ENCODE measurements at regions not wholly inside any gene's neighbourhood (a gene's known extent, or its start where the extent isn't known, plus 50 kb on each side); places are given as distances from the start of the nearest gene placed in this dataset.

GRCh38 chr2:18445433-18446320, 114.8 kb downstream of the RDH14 start:
- Histone ChIP-seq H3K9me3 (ENCODE audit: control insufficient read depth in 1 of 2, low read length in 2 of 2) (no peaks in the 10 kb centered on the region), H3K27me3 (ENCODE audit: insufficient read depth, low read length) (no peaks in the 10 kb centered on the region), H3K27ac (ENCODE audit: low read depth, low read length) (no peak overlapping the region), H3K4me3 (ENCODE audit: low read length in 2 of 2) (no peak overlapping the region), H3K36me3 (ENCODE audit: insufficient read depth, low read length) (no peaks in the 10 kb centered on the region), H3K4me1 (ENCODE audit: insufficient read depth, low read length) (no peaks in the 10 kb centered on the region)
- ChIA-PET POLR2A (ENCODE audit: partially characterized antibody) (no interaction called here), CTCF (ENCODE audit: partially characterized antibody) (no interaction called here)
- intact Hi-C loops (cut with micrococcal nuclease): no loop called here
- no peak overlapping the region for H3K4me3 Mint-ChIP-seq
- H3K4me1 Mint-ChIP-seq: no peaks in the 10 kb centered on the region
- H3K9me3 Mint-ChIP-seq: no peaks in the 10 kb centered on the region
- H3K27me3 Mint-ChIP-seq: peaks cover 10 to 16% of the 10 kb centered on the region in 2 donors
- no peak overlapping the region for H3K27ac Mint-ChIP-seq
- no peaks in the 10 kb centered on the region for H3K36me3 Mint-ChIP-seq
- DNase-seq: no peak

- Histone ChIP-seq H3K27ac (ENCODE audit: low read depth, low read length) (no peak overlapping the region), H3K9me3 (ENCODE audit: control insufficient read depth in 1 of 2, low read length in 2 of 2) (no peaks in the 10 kb centered on the region), H3K36me3 (ENCODE audit: insufficient read depth, low read length) (no peaks in the 10 kb centered on the region), H3K4me3 (ENCODE audit: low read length in 2 of 2) (no peak overlapping the region), H3K4me1 (ENCODE audit: insufficient read depth, low read length) (no peaks in the 10 kb centered on the region), H3K27me3 (ENCODE audit: insufficient read depth, low read length) (no peaks in the 10 kb centered on the region)
- Mint-ChIP-seq H3K27ac (no peak overlapping the region), H3K27me3 (peaks cover 11 to 16% of the 10 kb centered on the region in 2 donors), H3K4me1 (no peaks in the 10 kb centered on the region), H3K36me3 (no peaks in the 10 kb centered on the region), H3K4me3 (no peak overlapping the region), H3K9me3 (no peaks in the 10 kb centered on the region)
- intact Hi-C loops (cut with micrococcal nuclease): no loop called here
- ChIA-PET CTCF (ENCODE audit: partially characterized antibody) (no interaction called here), POLR2A (ENCODE audit: partially characterized antibody) (no interaction called here)
- no peak for DNase-seq
Observed at GRCh38 chr2:18444806-18445205, 115.6 kb downstream of the RDH14 start.

- no peaks in the 10 kb centered on the region for H3K27me3 ChIP-seq (ENCODE audit: insufficient read depth, low read length)
- H3K4me1 ChIP-seq (ENCODE audit: insufficient read depth, low read length): no peaks in the 10 kb centered on the region
- no peak overlapping the region for H3K27ac ChIP-seq (ENCODE audit: low read depth, low read length)
- Mint-ChIP-seq H3K27ac (no peak overlapping the region), H3K4me3 (no peak overlapping the region), H3K9me3 (no peaks in the 10 kb centered on the region), H3K4me1 (no peaks in the 10 kb centered on the region), H3K27me3 (peaks cover 11 to 16% of the 10 kb centered on the region in 2 donors), H3K36me3 (no peaks in the 10 kb centered on the region)
- H3K36me3 ChIP-seq (ENCODE audit: insufficient read depth, low read length): no peaks in the 10 kb centered on the region
- no peak for DNase-seq
- POLR2A ChIA-PET (ENCODE audit: partially characterized antibody): no interaction called here
- CTCF ChIA-PET (ENCODE audit: partially characterized antibody): no interaction called here
- no peak overlapping the region for H3K4me3 ChIP-seq (ENCODE audit: low read length in 2 of 2)
- intact Hi-C loops (cut with micrococcal nuclease): no loop called here
- no peaks in the 10 kb centered on the region for H3K9me3 ChIP-seq (ENCODE audit: control insufficient read depth in 1 of 2, low read length in 2 of 2)
Observed at GRCh38 chr2:18441583-18441982, 118.9 kb downstream of the RDH14 start.

DNA sequence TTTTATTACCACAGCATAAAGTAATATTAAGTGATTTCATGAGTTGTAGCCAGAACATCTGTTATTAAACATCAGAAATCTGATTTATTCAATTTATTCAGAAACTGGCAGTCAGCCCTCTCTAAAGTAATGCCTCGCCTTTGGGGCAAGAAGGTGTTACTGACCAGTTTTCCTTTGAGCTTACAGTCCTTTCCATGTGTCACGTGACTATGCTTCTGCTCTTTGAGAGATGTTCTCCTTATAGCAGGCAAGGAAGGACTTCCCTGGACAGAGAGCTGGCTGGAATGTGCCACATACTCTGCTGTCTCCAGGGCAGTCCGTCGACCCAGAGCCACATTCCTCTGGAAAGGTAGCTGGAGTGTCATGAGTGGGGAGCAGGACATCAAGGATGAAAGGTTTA, 119.7 kb downstream of the RDH14 start:
- no peaks in the 10 kb centered on the region for H3K4me1 ChIP-seq (ENCODE audit: insufficient read depth, low read length)
- no peak overlapping the region for H3K4me3 Mint-ChIP-seq
- no peaks in the 10 kb centered on the region for H3K9me3 ChIP-seq (ENCODE audit: control insufficient read depth in 1 of 2, low read length in 2 of 2)
- H3K36me3 ChIP-seq (ENCODE audit: insufficient read depth, low read length): no peaks in the 10 kb centered on the region
- no peak overlapping the region for H3K4me3 ChIP-seq (ENCODE audit: low read length in 2 of 2)
- H3K9me3 Mint-ChIP-seq: no peaks in the 10 kb centered on the region
- intact Hi-C loops (cut with micrococcal nuclease): no loop called here
- POLR2A ChIA-PET (ENCODE audit: partially characterized antibody): no interaction called here
- CTCF ChIA-PET (ENCODE audit: partially characterized antibody): no interaction called here
- H3K36me3 Mint-ChIP-seq: no peaks in the 10 kb centered on the region
- no peak for DNase-seq
- H3K27me3 Mint-ChIP-seq: peaks cover 11 to 13% of the 10 kb centered on the region in 2 donors
- H3K27me3 ChIP-seq (ENCODE audit: insufficient read depth, low read length): no peaks in the 10 kb centered on the region
- no peaks in the 10 kb centered on the region for H3K4me1 Mint-ChIP-seq
- no peak overlapping the region for H3K27ac ChIP-seq (ENCODE audit: low read depth, low read length)
- H3K27ac Mint-ChIP-seq: no peak overlapping the region

DNA sequence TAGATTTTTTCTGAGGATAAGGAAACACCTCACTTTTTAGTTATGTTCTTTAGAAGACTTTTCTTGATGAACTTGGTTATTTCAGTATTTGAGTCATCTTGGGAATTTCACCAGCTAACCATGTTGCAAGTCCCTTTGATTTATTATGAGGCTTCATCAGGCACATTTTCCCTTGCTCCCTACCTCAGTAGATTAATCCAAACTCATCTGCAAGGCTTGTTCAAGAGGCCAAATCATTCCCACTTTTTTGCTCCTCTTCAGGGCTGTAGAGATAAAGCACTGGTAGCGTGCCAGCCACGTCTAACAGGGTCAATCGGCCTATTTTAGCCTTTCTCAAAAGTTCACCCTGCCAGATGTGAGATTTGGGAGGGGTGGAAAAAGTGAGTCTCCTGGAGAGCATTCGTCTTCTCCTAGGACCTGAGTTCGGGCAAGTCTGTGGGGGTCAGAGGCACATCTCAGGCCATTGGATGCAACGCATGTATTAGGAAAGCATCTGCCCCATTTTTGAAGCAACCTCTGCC, 120.3 kb downstream of the RDH14 start:
- no peak overlapping the region for H3K4me3 Mint-ChIP-seq
- CTCF ChIA-PET (ENCODE audit: partially characterized antibody): no interaction called here

DNA sequence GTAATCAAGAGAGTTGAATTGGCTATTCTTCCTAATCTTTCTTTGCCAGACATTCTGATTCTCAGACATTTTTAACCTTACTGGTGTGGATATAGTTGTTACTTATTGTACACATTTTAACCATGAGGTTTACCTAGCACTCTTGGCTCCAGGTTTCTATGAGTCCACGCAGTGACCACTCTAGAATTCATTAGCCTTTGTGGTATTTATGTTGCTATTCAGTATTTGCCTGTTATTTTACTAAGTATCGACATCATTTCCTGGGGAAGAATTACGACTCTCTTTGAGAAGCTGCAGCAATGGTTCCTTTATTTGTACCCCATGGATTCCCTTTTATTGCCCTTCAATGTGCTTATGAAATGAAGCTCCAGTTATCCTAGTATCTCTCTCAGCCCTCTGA, 120.7 kb downstream of the RDH14 start:
- Mint-ChIP-seq H3K27ac (no peak overlapping the region), H3K27me3 (peaks cover 9 to 10% of the 10 kb centered on the region in 2 donors), H3K36me3 (no peaks in the 10 kb centered on the region), H3K4me1 (no peaks in the 10 kb centered on the region), H3K9me3 (no peaks in the 10 kb centered on the region), H3K4me3 (no peak overlapping the region)
- H3K27ac ChIP-seq (ENCODE audit: low read depth, low read length): no peak overlapping the region
- ChIA-PET POLR2A (ENCODE audit: partially characterized antibody) (no interaction called here), CTCF (ENCODE audit: partially characterized antibody) (no interaction called here)
- H3K4me3 ChIP-seq (ENCODE audit: low read length in 2 of 2): no peak overlapping the region
- H3K36me3 ChIP-seq (ENCODE audit: insufficient read depth, low read length): no peaks in the 10 kb centered on the region
- intact Hi-C loops (cut with micrococcal nuclease): no loop called here
- H3K4me1 ChIP-seq (ENCODE audit: insufficient read depth, low read length): no peaks in the 10 kb centered on the region
- H3K9me3 ChIP-seq (ENCODE audit: control insufficient read depth in 1 of 2, low read length in 2 of 2): no peaks in the 10 kb centered on the region
- H3K27me3 ChIP-seq (ENCODE audit: insufficient read depth, low read length): no peaks in the 10 kb centered on the region
- no peak for DNase-seq

More for the DNA sequence above, 120.3 kb downstream of the RDH14 start:
- intact Hi-C loops (cut with micrococcal nuclease): no loop called here
- H3K27me3 Mint-ChIP-seq: peaks cover 11 to 13% of the 10 kb centered on the region in 2 donors
- Histone ChIP-seq H3K36me3 (ENCODE audit: insufficient read depth, low read length) (no peaks in the 10 kb centered on the region), H3K9me3 (ENCODE audit: control insufficient read depth in 1 of 2, low read length in 2 of 2) (no peaks in the 10 kb centered on the region), H3K4me1 (ENCODE audit: insufficient read depth, low read length) (no peaks in the 10 kb centered on the region), H3K4me3 (ENCODE audit: low read length in 2 of 2) (no peak overlapping the region), H3K27me3 (ENCODE audit: insufficient read depth, low read length) (no peaks in the 10 kb centered on the region), H3K27ac (ENCODE audit: low read depth, low read length) (no peak overlapping the region)
- no peak for DNase-seq
- POLR2A ChIA-PET (ENCODE audit: partially characterized antibody): no interaction called here
- H3K4me1 Mint-ChIP-seq: no peaks in the 10 kb centered on the region
- no peaks in the 10 kb centered on the region for H3K36me3 Mint-ChIP-seq
- H3K9me3 Mint-ChIP-seq: no peaks in the 10 kb centered on the region
- no peak overlapping the region for H3K27ac Mint-ChIP-seq

- ChIA-PET CTCF (ENCODE audit: partially characterized antibody) (no interaction called here), POLR2A (ENCODE audit: partially characterized antibody) (no interaction called here)
- no peaks in the 10 kb centered on the region for H3K36me3 ChIP-seq (ENCODE audit: insufficient read depth, low read length)
- Mint-ChIP-seq H3K9me3 (no peaks in the 10 kb centered on the region), H3K27me3 (peaks cover 7 to 9% of the 10 kb centered on the region in 2 donors), H3K27ac (no peak overlapping the region), H3K36me3 (no peaks in the 10 kb centered on the region), H3K4me3 (no peak overlapping the region), H3K4me1 (no peaks in the 10 kb centered on the region)
- H3K4me1 ChIP-seq (ENCODE audit: insufficient read depth, low read length): no peaks in the 10 kb centered on the region
- no peak for DNase-seq
- intact Hi-C loops (cut with micrococcal nuclease): no loop called here
- H3K9me3 ChIP-seq (ENCODE audit: control insufficient read depth in 1 of 2, low read length in 2 of 2): no peaks in the 10 kb centered on the region
- no peak overlapping the region for H3K4me3 ChIP-seq (ENCODE audit: low read length in 2 of 2)
- no peak overlapping the region for H3K27ac ChIP-seq (ENCODE audit: low read depth, low read length)
- H3K27me3 ChIP-seq (ENCODE audit: insufficient read depth, low read length): no peaks in the 10 kb centered on the region
Observed at GRCh38 chr2:18437909-18438308, 122.5 kb downstream of the RDH14 start.
